ENCODE measurements at regions not wholly inside any gene's neighbourhood (a gene's known extent, or its start where the extent isn't known, plus 50 kb on each side); places are given as distances from the start of the nearest gene placed in this dataset.

DNA sequence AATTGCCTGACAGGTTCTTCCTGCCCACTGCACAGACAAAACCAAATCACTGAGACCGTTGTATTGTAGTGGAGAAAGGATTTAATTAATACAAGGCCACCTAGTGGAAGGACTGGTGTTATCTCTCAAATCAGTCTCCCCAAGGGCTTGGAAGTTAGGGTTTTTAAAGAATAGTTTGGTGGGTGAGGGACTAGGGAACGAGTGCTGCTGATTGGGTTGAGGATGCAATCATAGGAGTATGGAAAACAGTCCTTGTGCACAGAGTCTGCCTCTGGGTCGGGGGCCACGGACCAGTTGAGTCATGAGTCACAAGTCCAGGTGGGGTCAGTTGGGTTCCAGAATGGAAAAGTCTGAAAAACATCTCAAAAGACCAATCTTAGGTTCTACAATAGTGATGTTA is 89.1 kb downstream of the B3GNT2 start:
- TF ChIP-seq EP300 (IDR thresholded peaks at IDR 0.05) (no peak), CTCF (IDR thresholded peaks at IDR 0.05) (no peak), POLR2AphosphoS5 (IDR thresholded peaks at IDR 0.05) (no peak), POLR2A (IDR thresholded peaks at IDR 0.05) (no peak)
